ENCODE measurements at regions not wholly inside any gene's neighbourhood (a gene's known extent, or its start where the extent isn't known, plus 50 kb on each side); places are given as distances from the start of the nearest gene placed in this dataset.

- DNase-seq (ENCODE audit: insufficient read length, low spot score) = no peak
- TF ChIP-seq, protein P1, sequence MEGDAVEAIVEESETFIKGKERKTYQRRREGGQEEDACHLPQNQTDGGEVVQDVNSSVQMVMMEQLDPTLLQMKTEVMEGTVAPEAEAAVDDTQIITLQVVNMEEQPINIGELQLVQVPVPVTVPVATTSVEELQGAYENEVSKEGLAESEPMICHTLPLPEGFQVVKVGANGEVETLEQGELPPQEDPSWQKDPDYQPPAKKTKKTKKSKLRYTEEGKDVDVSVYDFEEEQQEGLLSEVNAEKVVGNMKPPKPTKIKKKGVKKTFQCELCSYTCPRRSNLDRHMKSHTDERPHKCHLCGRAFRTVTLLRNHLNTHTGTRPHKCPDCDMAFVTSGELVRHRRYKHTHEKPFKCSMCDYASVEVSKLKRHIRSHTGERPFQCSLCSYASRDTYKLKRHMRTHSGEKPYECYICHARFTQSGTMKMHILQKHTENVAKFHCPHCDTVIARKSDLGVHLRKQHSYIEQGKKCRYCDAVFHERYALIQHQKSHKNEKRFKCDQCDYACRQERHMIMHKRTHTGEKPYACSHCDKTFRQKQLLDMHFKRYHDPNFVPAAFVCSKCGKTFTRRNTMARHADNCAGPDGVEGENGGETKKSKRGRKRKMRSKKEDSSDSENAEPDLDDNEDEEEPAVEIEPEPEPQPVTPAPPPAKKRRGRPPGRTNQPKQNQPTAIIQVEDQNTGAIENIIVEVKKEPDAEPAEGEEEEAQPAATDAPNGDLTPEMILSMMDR (IDR thresholded peaks at IDR 0.05; ENCODE audit: insufficient read depth, missing control alignments) = no peak
- no peak for FAIRE-seq
These were observed 109.7 kb upstream of the CNTNAP5 start for GRCh38 chr2:123915380-123915779.

DNA sequence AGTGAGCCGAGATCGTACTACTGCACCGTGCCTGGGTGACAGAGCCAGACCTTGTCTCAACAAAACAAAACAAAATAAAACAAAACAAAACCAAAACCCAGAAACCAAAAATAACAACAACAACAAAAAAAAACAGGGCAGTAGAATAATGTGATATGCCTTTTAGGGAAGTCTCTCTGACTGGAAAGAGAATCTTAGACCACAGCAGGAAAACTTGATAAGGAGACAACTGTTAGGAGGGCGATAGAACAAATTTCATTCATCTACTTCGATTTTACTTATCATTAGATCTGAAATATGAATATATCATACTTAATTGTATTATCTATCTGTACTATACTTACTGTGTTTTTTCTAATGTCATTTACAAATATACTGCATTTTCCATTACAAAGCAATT lies 109.0 kb upstream of the CNTNAP5 start:
- DNase-seq (ENCODE audit: insufficient read length, low spot score) = no peak
- FAIRE-seq = no peak
- TF ChIP-seq, protein P1 (IDR thresholded peaks at IDR 0.05; ENCODE audit: insufficient read depth, missing control alignments) = no peak

DNA sequence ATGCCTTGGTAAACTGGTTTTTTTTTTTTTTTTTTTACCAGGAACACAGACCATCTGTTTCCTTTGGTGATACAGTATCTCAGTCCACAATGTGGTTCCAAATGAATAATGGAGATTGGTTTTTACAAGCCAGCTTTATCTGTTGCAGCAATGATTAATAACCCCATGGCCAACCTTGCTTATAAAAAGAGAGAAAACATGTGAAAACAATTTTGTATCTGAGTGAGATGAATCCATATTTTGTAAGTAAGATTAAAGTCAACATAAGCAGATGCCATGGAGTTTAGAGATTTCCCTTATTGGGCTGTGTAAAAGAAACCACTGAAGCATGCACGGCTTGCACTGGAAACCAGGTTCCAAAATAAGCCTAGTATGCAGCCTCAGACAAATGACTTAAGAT lies 108.6 kb upstream of the CNTNAP5 start:
- FAIRE-seq = peak; percentile 92
- peak; percentile 4 for DNase-seq (ENCODE audit: insufficient read length, low spot score)
- TF ChIP-seq, protein P1 (IDR thresholded peaks at IDR 0.05; ENCODE audit: insufficient read depth, missing control alignments) = no peak

- DNase-seq (ENCODE audit: insufficient read length, low spot score) (no peak), FAIRE-seq (no peak)
- TF ChIP-seq, protein P1 (IDR thresholded peaks at IDR 0.05; ENCODE audit: insufficient read depth, missing control alignments) = no peak
These were observed 107.8 kb upstream of the CNTNAP5 start for GRCh38 chr2:123917241-123917640.

DNA sequence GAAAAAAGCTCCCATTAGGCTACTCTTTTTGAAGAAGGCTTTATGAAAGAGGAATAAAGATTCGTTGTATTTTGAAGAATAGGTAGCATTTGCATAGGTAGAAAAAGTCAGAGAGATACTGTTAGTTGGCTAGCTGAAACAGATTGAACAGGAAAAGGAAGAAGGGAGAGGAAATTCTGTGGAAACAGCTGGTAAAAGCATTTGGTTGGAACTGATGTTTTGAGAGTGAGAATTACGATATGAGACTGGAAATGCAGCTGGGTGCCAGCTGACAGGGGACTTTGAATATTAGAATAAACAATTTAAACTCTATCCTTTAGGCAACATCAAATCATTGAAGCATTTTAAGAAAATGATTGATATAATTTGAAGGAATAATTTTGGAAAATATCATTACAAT lies 96.7 kb upstream of the CNTNAP5 start:
- TF ChIP-seq, protein P1 (IDR thresholded peaks at IDR 0.05; ENCODE audit: insufficient read depth, missing control alignments) = no peak
- FAIRE-seq = no peak
- no peak for DNase-seq (ENCODE audit: insufficient read length, low spot score)

DNA sequence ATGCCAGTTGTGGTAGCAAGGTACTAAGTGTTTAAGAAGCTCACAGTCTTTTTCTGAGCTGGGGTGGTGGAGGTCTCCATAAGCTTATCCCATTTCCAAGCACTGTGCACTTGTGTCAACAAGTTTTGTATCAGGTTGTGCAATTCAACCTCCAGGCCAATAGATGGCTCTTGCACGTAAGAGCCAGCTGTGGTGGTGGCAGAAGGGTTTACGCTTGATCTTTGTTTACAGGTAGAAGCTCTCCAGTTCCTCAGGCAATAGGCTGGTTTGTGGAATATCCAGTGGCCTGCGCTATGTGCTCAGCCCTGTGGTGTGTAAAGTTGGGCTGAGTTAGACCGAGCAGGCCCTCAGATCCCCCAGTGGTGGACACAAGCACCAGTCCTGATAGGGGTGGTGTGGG lies 89.7 kb upstream of the CNTNAP5 start:
- FAIRE-seq (no peak), DNase-seq (ENCODE audit: insufficient read length, low spot score) (no peak)
- TF ChIP-seq, protein P1 (IDR thresholded peaks at IDR 0.05; ENCODE audit: insufficient read depth, missing control alignments) = no peak

DNA sequence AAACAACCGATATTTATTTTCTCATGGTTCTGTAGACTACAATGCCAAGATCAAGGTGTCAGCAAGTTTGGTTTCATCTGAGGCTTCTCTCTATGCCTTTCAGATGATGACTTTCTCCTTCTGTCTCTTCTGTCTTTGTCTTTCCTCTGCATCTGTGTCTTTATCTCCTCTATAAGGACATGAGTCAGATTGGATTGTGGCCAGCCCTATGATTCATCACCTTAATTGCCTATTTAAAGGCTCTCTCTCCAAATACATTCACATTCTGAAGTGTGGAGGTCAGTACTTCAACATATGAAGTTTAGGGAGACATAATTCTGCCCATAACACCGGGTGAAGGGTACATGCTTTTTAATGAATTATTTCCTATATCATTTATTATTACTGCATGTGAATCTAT lies 71.2 kb upstream of the CNTNAP5 start:
- FAIRE-seq (no peak), DNase-seq (ENCODE audit: insufficient read length, low spot score) (no peak)
- TF ChIP-seq, protein P1 (IDR thresholded peaks at IDR 0.05; ENCODE audit: insufficient read depth, missing control alignments) = no peak

Data from D721Med (cell line).